ENCODE measurements at regions not wholly inside any gene's neighbourhood (a gene's known extent, or its start where the extent isn't known, plus 50 kb on each side); places are given as distances from the start of the nearest gene placed in this dataset.

DNA sequence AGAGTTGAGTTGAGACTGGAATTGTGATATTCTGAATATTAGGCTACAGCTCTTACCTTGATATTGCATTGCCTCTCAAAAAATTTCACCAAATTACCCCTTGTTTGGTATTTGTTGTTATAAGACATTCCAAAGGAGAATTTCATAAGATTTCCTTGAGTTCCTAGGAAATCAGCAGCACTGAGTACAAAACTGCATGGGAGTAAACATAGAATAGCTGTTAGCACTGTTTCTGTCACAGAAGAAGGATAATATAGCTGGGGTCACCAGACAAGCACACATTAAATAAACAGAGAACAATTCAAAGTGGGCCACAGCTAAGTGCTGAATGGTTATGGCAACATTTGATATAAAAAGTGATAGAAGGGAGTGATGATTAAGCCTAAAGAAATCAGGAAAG lies 724.3 kb downstream of the PRELID2 start:
- ATAC-seq (replicated peaks) (no peak), DNase-seq (no peak)
- H3K4me1 Mint-ChIP-seq = no peaks in the 10 kb centered on the region
- no peak overlapping the region for H3K27ac Mint-ChIP-seq
- peaks cover 0 to 4% of the 10 kb centered on the region in 2 donors for H3K27me3 Mint-ChIP-seq
- peaks cover 0 to 6% of the 10 kb centered on the region in 2 donors for H3K9me3 Mint-ChIP-seq
- H3K36me3 Mint-ChIP-seq = no peaks in the 10 kb centered on the region
- no peak overlapping the region for H3K4me3 Mint-ChIP-seq

DNA sequence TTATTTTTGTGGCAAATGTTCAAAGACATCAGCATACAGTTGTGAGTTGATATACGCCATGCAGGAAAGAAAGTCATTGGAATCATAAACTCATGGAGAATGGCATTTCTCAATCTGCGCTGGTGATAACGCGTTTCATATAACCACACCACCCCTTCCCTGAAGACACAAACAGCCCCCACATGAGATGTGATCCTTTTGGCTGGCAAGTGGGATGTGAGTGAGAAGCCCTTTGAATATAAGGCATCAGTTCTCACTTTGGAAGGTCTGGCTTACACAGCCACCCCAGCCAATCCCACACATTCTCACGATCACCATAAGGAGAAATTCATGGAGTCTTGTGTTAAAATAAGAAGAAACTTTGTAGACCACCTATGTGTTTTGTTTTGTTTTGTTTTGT lies 725.0 kb downstream of the PRELID2 start:
- H3K27me3 Mint-ChIP-seq = peaks cover 0 to 4% of the 10 kb centered on the region in 2 donors
- no peak overlapping the region for H3K27ac Mint-ChIP-seq
- peaks cover 0 to 6% of the 10 kb centered on the region in 2 donors for H3K9me3 Mint-ChIP-seq
- no peaks in the 10 kb centered on the region for H3K36me3 Mint-ChIP-seq
- ATAC-seq (replicated peaks) = no peak
- no peak for DNase-seq
- H3K4me1 Mint-ChIP-seq = no peaks in the 10 kb centered on the region
- H3K4me3 Mint-ChIP-seq = no peak overlapping the region

DNA sequence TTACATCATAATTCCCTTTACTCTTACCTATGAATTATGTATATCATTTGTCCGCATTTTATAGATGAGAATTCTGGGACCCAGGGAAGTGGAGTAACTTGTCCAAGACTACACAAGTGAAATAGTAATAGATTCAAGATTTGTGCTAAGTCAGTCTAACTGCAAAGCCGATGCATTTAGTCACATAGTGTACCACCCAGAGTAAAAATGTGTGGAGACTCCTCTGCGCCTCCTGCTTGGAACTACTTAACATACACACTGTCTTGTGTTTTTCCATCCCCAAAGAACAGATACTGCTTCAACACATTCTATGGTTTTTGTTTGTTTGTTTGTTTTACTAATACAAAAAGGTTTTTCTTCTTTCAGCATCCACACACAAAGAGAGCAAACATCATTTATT lies 729.8 kb downstream of the PRELID2 start:
- no peak overlapping the region for H3K4me3 Mint-ChIP-seq
- H3K9me3 Mint-ChIP-seq = peaks cover 0 to 4% of the 10 kb centered on the region in 2 donors
- H3K27ac Mint-ChIP-seq = no peak overlapping the region
- H3K4me1 Mint-ChIP-seq = no peaks in the 10 kb centered on the region
- ATAC-seq (replicated peaks) (no peak), DNase-seq (no peak)
- H3K36me3 Mint-ChIP-seq = no peaks in the 10 kb centered on the region
- peaks cover 0 to 4% of the 10 kb centered on the region in 2 donors for H3K27me3 Mint-ChIP-seq

DNA sequence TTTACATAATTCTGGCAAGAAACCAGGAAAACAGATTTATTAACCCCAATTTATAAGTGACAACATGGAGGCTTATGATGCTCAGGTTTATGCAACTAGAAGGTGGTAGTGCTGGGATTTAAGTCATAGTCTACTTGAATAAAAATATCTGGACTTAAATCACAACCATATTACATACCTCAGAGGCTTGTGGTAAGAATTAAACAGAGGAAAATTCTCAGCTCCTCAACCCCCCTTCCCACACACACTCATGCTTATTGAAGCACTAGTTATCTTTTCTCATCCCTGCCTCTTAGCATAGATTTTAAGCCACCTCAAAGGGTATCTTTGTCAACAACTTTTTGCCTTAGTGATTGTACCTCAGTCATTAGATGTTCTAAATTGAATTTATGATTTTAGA lies 731.0 kb downstream of the PRELID2 start:
- peaks cover 0 to 3% of the 10 kb centered on the region in 2 donors for H3K9me3 Mint-ChIP-seq
- no peak for ATAC-seq (replicated peaks)
- H3K4me1 Mint-ChIP-seq = no peaks in the 10 kb centered on the region
- H3K27me3 Mint-ChIP-seq = peaks cover 0 to 2% of the 10 kb centered on the region in 2 donors
- H3K4me3 Mint-ChIP-seq = no peak overlapping the region
- DNase-seq = no peak
- H3K36me3 Mint-ChIP-seq = no peaks in the 10 kb centered on the region
- H3K27ac Mint-ChIP-seq = no peak overlapping the region

DNA sequence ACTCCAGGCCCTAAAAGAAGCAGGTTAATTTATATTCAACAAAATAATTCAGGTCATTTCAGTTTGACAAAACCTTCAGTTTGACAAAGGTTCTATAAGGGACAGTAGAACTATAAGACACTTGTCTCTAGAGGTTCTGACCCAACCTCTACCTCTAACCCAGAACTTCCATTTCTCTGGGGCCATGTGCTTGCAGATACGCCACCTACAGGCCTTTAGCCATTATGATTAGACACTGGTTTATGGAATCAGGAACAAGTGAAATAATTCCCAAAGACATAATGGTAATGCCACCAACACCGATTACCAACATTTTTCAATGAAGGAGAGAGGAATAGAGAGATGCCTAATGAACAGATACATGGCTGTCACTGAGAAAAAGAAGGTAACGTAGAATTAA lies 733.9 kb downstream of the PRELID2 start:
- DNase-seq (no peak), ATAC-seq (replicated peaks) (no peak)
- no peak overlapping the region for H3K27ac Mint-ChIP-seq
- H3K4me3 Mint-ChIP-seq = no peak overlapping the region
- H3K27me3 Mint-ChIP-seq = no peaks in the 10 kb centered on the region
- H3K4me1 Mint-ChIP-seq = no peaks in the 10 kb centered on the region
- H3K36me3 Mint-ChIP-seq = no peaks in the 10 kb centered on the region
- no peaks in the 10 kb centered on the region for H3K9me3 Mint-ChIP-seq

DNA sequence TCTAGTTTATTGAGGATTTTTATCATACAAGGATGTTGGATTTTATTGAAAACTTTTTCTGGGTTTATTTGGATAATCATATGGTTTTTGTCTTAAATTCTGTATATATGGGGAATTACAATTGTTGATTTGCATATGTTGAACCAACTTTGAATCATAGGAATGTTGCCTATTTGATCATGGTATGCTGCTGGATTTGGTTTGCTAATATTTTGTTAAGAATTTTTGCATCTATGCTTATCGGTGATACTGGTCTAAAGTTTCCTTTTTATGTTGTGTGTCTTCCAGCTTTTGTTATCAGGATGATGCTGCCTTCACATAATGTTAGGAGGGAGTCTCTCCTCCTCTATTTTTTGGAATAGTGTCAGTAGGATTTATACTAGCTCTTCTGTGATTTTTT lies 745.0 kb downstream of the PRELID2 start:
- no peak for ATAC-seq (replicated peaks)
- H3K27me3 Mint-ChIP-seq = no peaks in the 10 kb centered on the region

DNA sequence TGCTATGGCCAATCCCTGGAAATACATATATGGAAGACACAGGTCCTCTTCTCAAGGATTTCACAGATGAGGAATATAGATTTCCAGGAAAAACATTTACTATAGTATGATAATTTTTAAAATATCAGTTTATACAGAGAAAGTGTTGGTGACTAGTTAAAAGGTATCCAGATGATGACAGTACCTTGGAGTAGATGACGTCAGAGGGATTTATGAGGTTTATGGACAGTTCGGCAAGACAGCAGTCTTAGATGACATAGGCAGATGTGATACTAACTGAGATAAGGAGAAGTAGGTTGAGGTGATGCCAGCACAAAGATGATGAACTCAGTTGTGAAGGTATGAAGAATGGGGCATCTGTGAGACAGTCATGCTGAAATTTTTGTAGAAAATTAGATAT lies 750.3 kb downstream of the PRELID2 start:
- H3K4me1 Mint-ChIP-seq = no peaks in the 10 kb centered on the region
- H3K27me3 Mint-ChIP-seq = no peaks in the 10 kb centered on the region
- no peaks in the 10 kb centered on the region for H3K36me3 Mint-ChIP-seq
- H3K9me3 Mint-ChIP-seq = peaks cover 4 to 6% of the 10 kb centered on the region in 2 donors
- no peak for DNase-seq
- no peak for ATAC-seq (replicated peaks)
- H3K27ac Mint-ChIP-seq = no peak overlapping the region
- H3K4me3 Mint-ChIP-seq = no peak overlapping the region

More for the DNA sequence above, 745.0 kb downstream of the PRELID2 start:
- Mint-ChIP-seq H3K4me3 (no peak overlapping the region), H3K4me1 (no peaks in the 10 kb centered on the region), H3K9me3 (peaks cover 5 to 9% of the 10 kb centered on the region in 2 donors), H3K27ac (no peak overlapping the region), H3K36me3 (no peaks in the 10 kb centered on the region)
- no peak for DNase-seq

DNA sequence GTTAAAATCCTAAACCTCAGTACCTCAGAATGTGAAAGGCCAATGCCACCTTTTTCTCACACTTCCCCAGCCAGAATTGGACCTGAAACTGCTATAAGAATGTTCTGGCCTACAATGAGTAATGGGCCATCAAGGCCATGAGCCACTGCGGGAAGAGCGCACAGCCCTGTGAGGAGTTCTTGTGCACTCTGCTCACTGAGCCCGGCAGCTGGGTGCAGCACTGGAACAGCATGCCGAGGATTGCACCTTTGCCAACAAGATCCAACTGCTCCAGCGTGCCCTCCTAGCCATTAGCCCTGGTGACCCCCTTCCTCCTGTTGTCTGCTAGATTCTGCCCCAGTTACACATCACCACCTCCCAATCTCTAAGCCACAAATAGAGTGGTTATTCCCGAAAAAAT lies 758.1 kb downstream of the PRELID2 start:
- H3K27me3 Mint-ChIP-seq = no peaks in the 10 kb centered on the region
- no peaks in the 10 kb centered on the region for H3K4me1 Mint-ChIP-seq
- H3K4me3 Mint-ChIP-seq = no peak overlapping the region
- no peaks in the 10 kb centered on the region for H3K9me3 Mint-ChIP-seq
- H3K36me3 Mint-ChIP-seq = no peaks in the 10 kb centered on the region
- DNase-seq (no peak), ATAC-seq (replicated peaks) (no peak)
- no peak overlapping the region for H3K27ac Mint-ChIP-seq

DNA sequence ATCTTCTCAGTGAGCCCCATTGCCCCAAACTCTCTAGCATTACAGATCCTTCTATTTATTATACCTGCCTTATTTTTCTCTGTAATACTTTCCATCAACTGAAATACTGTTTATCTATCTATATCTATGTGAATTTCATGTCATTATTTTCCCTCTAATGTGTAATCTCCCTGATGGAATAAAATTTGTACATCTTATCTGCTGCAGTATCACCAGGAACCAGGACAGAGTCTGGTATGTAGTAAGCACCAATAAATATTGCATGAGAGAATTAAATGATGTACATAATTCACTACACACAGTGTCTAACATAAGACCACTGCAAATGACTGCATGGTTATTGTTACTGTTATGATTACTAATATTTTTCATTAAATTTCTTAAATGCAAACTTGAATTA lies 759.1 kb downstream of the PRELID2 start:
- H3K27ac Mint-ChIP-seq = no peak overlapping the region
- H3K4me3 Mint-ChIP-seq = no peak overlapping the region
- H3K36me3 Mint-ChIP-seq = no peaks in the 10 kb centered on the region
- no peaks in the 10 kb centered on the region for H3K27me3 Mint-ChIP-seq
- no peaks in the 10 kb centered on the region for H3K9me3 Mint-ChIP-seq
- H3K4me1 Mint-ChIP-seq = no peaks in the 10 kb centered on the region
- ATAC-seq (replicated peaks) (no peak), DNase-seq (no peak)

DNA sequence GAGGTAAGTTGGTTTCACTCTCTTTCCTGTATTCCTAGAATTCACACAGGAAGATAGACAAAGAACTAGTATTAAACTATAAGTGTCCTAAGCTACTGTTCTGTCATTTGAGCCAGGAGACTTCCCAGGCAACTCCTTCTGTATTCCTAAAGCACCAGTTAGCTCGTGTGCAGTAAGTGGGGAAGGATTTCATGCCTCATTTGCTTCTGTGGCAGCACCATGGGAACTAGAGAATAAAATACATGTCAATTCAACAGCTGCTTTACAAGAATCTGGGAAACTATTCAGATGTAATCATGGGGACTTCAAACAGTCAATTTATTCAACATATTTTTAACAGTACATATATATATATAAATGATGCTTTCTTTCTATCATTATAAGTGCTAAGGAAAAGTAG lies 762.3 kb downstream of the PRELID2 start:
- Mint-ChIP-seq H3K9me3 (no peaks in the 10 kb centered on the region), H3K27me3 (no peaks in the 10 kb centered on the region), H3K36me3 (no peaks in the 10 kb centered on the region), H3K27ac (no peak overlapping the region), H3K4me1 (no peaks in the 10 kb centered on the region), H3K4me3 (no peak overlapping the region)
- ATAC-seq (replicated peaks) (no peak), DNase-seq (no peak)

DNA sequence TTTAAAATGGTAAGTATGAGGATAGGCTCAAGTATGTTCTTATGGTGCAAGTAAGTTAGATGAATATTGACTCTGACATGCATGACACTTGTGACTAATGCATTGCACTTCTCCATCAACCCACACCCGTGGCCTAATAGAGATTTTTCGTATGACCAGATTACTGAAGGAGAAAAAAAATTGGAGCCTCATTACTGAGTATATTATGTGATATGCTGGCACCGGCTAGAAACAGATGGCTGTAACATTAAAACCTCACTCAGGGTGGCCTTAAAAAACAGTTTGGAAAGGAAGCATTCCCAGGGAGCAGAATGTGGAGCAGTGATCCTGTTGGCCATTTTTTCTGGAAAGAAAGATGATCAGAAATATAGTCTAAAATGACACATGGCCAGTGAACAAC lies 766.4 kb downstream of the PRELID2 start:
- ATAC-seq (replicated peaks) = no peak
- no peak overlapping the region for H3K27ac Mint-ChIP-seq
- H3K4me3 Mint-ChIP-seq = no peak overlapping the region
- no peak for DNase-seq
- H3K36me3 Mint-ChIP-seq = no peaks in the 10 kb centered on the region
- no peaks in the 10 kb centered on the region for H3K4me1 Mint-ChIP-seq
- H3K27me3 Mint-ChIP-seq = no peaks in the 10 kb centered on the region
- H3K9me3 Mint-ChIP-seq = no peaks in the 10 kb centered on the region

DNA sequence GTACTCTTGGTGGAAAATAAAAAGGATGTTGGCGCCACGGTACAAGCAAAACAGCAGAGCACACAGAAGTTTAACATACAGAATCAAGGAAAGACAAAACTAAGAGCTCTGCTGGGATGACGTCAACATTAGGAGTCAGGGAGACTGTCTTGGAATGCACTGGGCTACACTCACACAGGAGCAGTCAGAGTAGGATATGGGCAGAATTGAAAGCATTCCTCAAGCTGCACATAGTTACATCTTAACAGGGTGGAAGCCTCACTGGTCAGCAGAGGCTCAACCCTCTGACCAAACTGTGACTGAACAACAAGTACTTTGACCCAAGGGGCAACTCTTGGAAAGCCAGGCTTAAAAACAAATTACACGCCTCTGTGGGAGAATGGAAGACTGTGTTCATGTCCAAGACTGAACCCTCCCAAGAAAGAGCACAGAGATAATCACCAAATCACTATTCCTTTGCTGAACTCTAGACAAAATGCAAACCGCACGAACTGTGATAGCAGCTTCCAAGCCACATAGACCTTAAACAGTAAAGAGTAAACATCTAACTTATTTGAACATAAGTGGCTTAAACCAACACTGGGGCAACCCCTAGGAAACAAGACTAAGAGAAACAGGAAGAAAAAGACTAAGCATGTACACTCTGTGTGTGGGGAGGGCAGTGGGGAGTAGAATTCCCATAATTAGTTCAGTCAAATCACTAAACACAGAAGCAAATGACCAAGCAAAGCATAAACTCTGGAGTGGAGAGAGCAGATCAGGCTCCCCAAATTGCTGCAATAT lies 772.7 kb downstream of the PRELID2 start:
- no peak for ATAC-seq (replicated peaks)
- Mint-ChIP-seq H3K4me3 (no peak overlapping the region), H3K27ac (no peak overlapping the region), H3K4me1 (no peaks in the 10 kb centered on the region), H3K9me3 (no peaks in the 10 kb centered on the region), H3K36me3 (no peaks in the 10 kb centered on the region), H3K27me3 (no peaks in the 10 kb centered on the region)
- DNase-seq = no peak

DNA sequence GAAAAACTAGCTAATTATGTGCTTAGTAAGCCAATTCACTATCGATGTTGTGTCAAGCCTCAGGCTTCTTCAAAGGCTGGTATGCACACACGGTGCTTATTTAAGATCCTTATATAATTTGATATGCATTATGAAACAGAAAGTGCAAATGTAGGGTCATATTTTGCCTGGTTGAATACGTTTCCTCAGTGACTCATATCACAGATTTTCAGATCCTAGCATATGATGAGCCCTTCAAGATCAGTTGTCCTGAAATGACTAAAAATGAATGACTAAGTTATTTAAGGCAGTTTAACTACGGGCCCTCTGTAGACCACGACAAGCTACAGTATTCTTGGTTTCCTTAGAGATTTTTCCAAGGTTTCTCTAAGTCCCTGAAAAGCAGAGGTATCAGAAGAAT lies 778.3 kb downstream of the PRELID2 start:
- DNase-seq (no peak), ATAC-seq (replicated peaks) (peak; percentile 80 to 98)
- H3K27ac Mint-ChIP-seq = no peak overlapping the region
- no peaks in the 10 kb centered on the region for H3K27me3 Mint-ChIP-seq
- no peaks in the 10 kb centered on the region for H3K4me1 Mint-ChIP-seq
- no peaks in the 10 kb centered on the region for H3K9me3 Mint-ChIP-seq
- no peaks in the 10 kb centered on the region for H3K36me3 Mint-ChIP-seq
- no peak overlapping the region for H3K4me3 Mint-ChIP-seq

DNA sequence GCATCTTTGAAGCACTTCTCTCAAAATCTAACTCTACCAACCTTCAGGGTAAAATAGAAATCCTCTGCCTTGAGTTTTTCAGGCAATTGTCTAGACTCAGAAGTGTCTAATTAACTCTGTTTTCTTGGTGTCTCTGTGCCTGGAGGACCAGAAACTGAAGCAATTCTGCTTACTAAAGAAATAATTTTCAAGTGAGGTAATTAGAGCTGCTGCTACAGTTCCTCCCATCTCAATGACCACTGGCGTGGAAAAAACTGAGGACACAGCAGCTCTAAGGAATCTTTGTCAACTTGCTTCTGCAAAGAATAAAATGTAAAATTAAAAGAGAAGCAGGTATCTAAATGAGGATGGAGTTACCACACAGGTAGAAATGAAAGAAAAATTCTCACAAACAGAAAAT lies 785.0 kb downstream of the PRELID2 start:
- Mint-ChIP-seq H3K9me3 (peaks cover 0 to 2% of the 10 kb centered on the region in 2 donors), H3K36me3 (no peaks in the 10 kb centered on the region)
- ATAC-seq (replicated peaks) = no peak

DNA sequence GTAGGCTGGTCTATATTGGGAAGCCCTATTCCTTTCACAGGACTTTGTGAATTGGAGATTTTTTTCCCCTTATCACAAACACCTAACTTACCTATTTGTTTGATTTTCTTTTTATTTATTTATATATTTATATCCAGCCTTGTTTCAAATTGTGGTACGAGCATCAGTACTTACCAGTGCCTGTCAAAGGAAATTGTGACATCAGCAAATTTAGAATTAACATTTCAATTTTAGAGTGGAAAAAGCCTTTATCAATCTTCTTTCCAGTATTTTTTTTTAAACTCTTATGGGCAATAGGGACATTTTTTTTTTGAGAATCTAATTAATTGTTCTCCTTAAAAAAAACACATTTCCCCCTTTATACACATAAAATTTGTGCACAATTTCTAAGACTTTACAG lies 790.2 kb downstream of the PRELID2 start:
- no peaks in the 10 kb centered on the region for H3K36me3 Mint-ChIP-seq
- no peak for DNase-seq
- no peaks in the 10 kb centered on the region for H3K27me3 Mint-ChIP-seq
- peaks cover 2 to 4% of the 10 kb centered on the region in 2 donors for H3K9me3 Mint-ChIP-seq
- no peak overlapping the region for H3K27ac Mint-ChIP-seq
- no peak for ATAC-seq (replicated peaks)
- H3K4me3 Mint-ChIP-seq = no peak overlapping the region
- H3K4me1 Mint-ChIP-seq = no peaks in the 10 kb centered on the region

More for the DNA sequence above, 785.0 kb downstream of the PRELID2 start:
- Mint-ChIP-seq H3K4me3 (no peak overlapping the region), H3K27ac (no peak overlapping the region), H3K4me1 (no peaks in the 10 kb centered on the region), H3K27me3 (no peaks in the 10 kb centered on the region)
- DNase-seq = no peak
